Lung (tissue), 11 donors: ENCODE measurements at regions not wholly inside any gene's neighbourhood (a gene's known extent, or its start where the extent isn't known, plus 50 kb on each side); places are given as distances from the start of the nearest gene placed in this dataset.

ENCODE experiments used
- ATAC-seq: fragments of 200-7000 bp; cut with Tn5 transposase; one replicate; pipeline ENCODE4 v1.9.1; 2020; ENCODE audit warnings: moderate number of reproducible peaks; ENCODE audit not compliant: insufficient read depth, low FRiP score
- DNase-seq, 3 donors: peaks; one replicate each; pipeline ENCODE4 v3.0.0-alpha.2; 2013 to 2017
- H3K27ac ChIP-seq, 2 donors: one replicate each; pipeline ENCODE4 v1.5.1; 2013; ENCODE audit warnings: mild to moderate bottlenecking in 2 of 2, moderate library complexity in 2 of 2, control low read depth in 1 of 2, inconsistent platforms in 1 of 2, low read depth in 1 of 2, low read length in 1 of 2
- H3K27me3 ChIP-seq, 3 donors: one replicate each; pipeline ENCODE4 v1.5.1; 2013; ENCODE audit warnings: low read length in 2 of 3; ENCODE audit not compliant: control insufficient read depth in 3 of 3, insufficient read depth in 3 of 3
- H3K36me3 ChIP-seq, 4 donors: one replicate each; pipeline ENCODE4 v1.5.1; 2013; ENCODE audit warnings: low read length in 4 of 4, mild to moderate bottlenecking in 1 of 4, moderate library complexity in 1 of 4; ENCODE audit not compliant: control insufficient read depth in 4 of 4, insufficient read depth in 4 of 4
- H3K4me1 ChIP-seq, 5 donors: one replicate each; pipeline ENCODE4 v1.5.1; 2013; ENCODE audit warnings: low read length in 5 of 5, mild to moderate bottlenecking in 2 of 5, moderate library complexity in 1 of 5; ENCODE audit not compliant: control insufficient read depth in 5 of 5, insufficient read depth in 5 of 5
- H3K4me3 ChIP-seq: one replicate; pipeline ENCODE4 v1.5.1; 2013; ENCODE audit warnings: mild to moderate bottlenecking, control low read depth, moderate library complexity
- H3K9ac ChIP-seq, 2 donors: one replicate each; pipeline ENCODE4 v1.5.1; 2013; ENCODE audit warnings: low read length in 2 of 2, control low read depth in 1 of 2; ENCODE audit not compliant: insufficient read depth in 1 of 2
- H3K9me3 ChIP-seq, 4 donors: one replicate each; pipeline ENCODE4 v1.5.1; 2013; ENCODE audit warnings: low read length in 3 of 4, mild to moderate bottlenecking in 1 of 4, moderate library complexity in 1 of 4; ENCODE audit not compliant: control insufficient read depth in 4 of 4, insufficient read depth in 3 of 4
- WGBS, 2 donors: extraction: QIAGEN DNeasy Blood & Tissue Kit; methylation state at CpG; one replicate each; pipeline ENCODE4 v1.1.7; 2013; 5-methylcytosine and 5-hydroxymethylcytosine counted together
- TF ChIP-seq, protein P1 (sequence below): IDR thresholded peaks from 2 replicates; pipeline ENCODE4 v1.5.1; 2012; ENCODE audit warnings: mild to moderate bottlenecking; ENCODE audit errors: control extremely low read depth, extremely low read depth
- donor health status: control.
- donor health status: control.
- donor health status: Bipolar disorder and iron deficiency.
- donor health status: healthy.
- donor health status: DM: yes; HTN: yes; CAD: no.

GRCh38 chr5:96335873-96336272, 97.2 kb downstream of the PCSK1 start:
- no peak for ATAC-seq
- H3K36me3 ChIP-seq = no peaks in the 10 kb centered on the region

GRCh38 chr5:96333391-96333790, 99.7 kb downstream of the PCSK1 start:
- 81 to 90% methylated on average over 3 to 4 of the region's 4 CpGs for whole genome bisulfite sequencing, 2 donors
- no peak overlapping the region for H3K27ac ChIP-seq
- ATAC-seq = no peak
- peaks cover 0 to 2% (median 0%) of the 10 kb centered on the region in 3 donors for H3K27me3 ChIP-seq
- TF ChIP-seq, protein P1, sequence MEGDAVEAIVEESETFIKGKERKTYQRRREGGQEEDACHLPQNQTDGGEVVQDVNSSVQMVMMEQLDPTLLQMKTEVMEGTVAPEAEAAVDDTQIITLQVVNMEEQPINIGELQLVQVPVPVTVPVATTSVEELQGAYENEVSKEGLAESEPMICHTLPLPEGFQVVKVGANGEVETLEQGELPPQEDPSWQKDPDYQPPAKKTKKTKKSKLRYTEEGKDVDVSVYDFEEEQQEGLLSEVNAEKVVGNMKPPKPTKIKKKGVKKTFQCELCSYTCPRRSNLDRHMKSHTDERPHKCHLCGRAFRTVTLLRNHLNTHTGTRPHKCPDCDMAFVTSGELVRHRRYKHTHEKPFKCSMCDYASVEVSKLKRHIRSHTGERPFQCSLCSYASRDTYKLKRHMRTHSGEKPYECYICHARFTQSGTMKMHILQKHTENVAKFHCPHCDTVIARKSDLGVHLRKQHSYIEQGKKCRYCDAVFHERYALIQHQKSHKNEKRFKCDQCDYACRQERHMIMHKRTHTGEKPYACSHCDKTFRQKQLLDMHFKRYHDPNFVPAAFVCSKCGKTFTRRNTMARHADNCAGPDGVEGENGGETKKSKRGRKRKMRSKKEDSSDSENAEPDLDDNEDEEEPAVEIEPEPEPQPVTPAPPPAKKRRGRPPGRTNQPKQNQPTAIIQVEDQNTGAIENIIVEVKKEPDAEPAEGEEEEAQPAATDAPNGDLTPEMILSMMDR = no peak
- H3K9me3 ChIP-seq = no peaks in the 10 kb centered on the region
- H3K4me3 ChIP-seq = no peak overlapping the region
- no peak overlapping the region for H3K9ac ChIP-seq
- peaks cover 0 to 9% (median 4%) of the 10 kb centered on the region in 5 donors for H3K4me1 ChIP-seq
- H3K36me3 ChIP-seq = no peaks in the 10 kb centered on the region
- no peak for DNase-seq

More at GRCh38 chr5:96335873-96336272, 97.2 kb downstream of the PCSK1 start:
- no peak overlapping the region for H3K9ac ChIP-seq
- H3K4me1 ChIP-seq = peaks cover 0 to 16% (median 4%) of the 10 kb centered on the region in 5 donors
- peak overlapping the region in 1 of 2 donors; percentile 58 for H3K27ac ChIP-seq
- DNase-seq = no peak
- no peaks in the 10 kb centered on the region for H3K9me3 ChIP-seq
- TF ChIP-seq, protein P1 = no peak
- WGBS, 2 donors = 78 to 92% methylated on average over 2 of the region's 2 CpGs
- peaks cover 0 to 2% (median 0%) of the 10 kb centered on the region in 3 donors for H3K27me3 ChIP-seq
- H3K4me3 ChIP-seq = no peak overlapping the region

DNA sequence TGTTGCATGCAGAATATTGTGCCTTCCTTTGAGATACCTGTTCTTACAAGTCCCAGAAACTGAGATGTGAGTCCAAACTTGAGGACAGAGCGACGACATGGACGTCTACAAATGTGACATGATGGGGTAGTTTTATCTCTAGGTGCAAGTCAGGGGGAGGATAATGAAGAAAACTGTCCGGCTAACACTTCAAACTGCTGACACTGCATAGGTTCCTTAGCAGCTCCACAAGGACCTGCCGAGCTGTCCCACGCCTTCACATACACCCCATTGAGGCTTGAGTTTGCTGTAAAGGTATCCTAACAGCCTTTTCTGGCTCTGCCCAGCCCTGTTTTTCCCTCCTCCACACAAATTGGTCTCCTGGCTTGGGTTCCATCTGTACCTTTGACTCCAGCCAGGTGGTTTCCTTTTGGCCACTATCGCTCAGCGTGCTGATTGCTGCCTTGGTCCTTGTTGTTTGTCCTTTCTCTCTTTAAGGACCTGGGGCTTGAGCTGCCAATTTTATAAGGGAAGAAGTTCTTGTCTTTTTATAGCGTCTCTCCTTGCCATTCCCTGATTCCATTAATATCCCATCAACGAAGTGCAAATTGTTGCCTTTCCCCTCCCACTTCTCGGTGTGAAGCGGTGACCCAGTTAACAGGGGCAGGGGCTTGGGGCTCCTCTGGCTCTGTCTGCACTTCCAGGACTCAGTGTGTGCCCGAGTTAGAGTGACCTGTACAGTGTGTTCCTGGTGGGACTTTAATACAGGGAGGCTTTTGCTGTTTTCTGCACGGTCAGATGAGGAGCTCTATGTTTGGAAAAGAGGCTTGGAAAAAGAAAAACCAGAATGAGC, 100.3 kb downstream of the PCSK1 start:
- DNase-seq (no peak), ATAC-seq (no peak)

More for the DNA sequence above, 100.3 kb downstream of the PCSK1 start:
- Histone ChIP-seq H3K4me3 (no peak overlapping the region), H3K27me3 (peaks cover 0 to 2% (median 0%) of the 10 kb centered on the region in 3 donors), H3K9me3 (no peaks in the 10 kb centered on the region), H3K27ac (peak overlapping the region in 1 of 2 donors; percentile 2), H3K36me3 (no peaks in the 10 kb centered on the region), H3K9ac (no peak overlapping the region), H3K4me1 (peaks cover 0 to 9% (median 4%) of the 10 kb centered on the region in 5 donors)
- TF ChIP-seq, protein P1 = no peak
- WGBS, 2 donors = 86 to 91% methylated on average over 14 of the region's 14 CpGs
